A673 (cell line): ENCODE measurements at regions not wholly inside any gene's neighbourhood (a gene's known extent, or its start where the extent isn't known, plus 50 kb on each side); places are given as distances from the start of the nearest gene placed in this dataset.

ENCODE experiments used
- CTCF ChIP-seq: fragments of 300-800, 200-600 bp; sonication (generic); conservative IDR thresholded peaks from 2 replicates; pipeline ENCODE4 v1.5.1; 2017; ENCODE audit warnings: low read depth, mild to moderate bottlenecking, antibody characterized with exemption, low read length, moderate library complexity, mixed read lengths
- EZH2 ChIP-seq: fragments of 200-600 bp; sonication (generic); IDR thresholded peaks from 2 replicates; pipeline ENCODE4 v1.6.1; 2017; ENCODE audit warnings: borderline replicate concordance, low read depth, mild to moderate bottlenecking, mixed read lengths, antibody characterized with exemption, low read length; ENCODE audit not compliant: poor library complexity, severe bottlenecking

DNA sequence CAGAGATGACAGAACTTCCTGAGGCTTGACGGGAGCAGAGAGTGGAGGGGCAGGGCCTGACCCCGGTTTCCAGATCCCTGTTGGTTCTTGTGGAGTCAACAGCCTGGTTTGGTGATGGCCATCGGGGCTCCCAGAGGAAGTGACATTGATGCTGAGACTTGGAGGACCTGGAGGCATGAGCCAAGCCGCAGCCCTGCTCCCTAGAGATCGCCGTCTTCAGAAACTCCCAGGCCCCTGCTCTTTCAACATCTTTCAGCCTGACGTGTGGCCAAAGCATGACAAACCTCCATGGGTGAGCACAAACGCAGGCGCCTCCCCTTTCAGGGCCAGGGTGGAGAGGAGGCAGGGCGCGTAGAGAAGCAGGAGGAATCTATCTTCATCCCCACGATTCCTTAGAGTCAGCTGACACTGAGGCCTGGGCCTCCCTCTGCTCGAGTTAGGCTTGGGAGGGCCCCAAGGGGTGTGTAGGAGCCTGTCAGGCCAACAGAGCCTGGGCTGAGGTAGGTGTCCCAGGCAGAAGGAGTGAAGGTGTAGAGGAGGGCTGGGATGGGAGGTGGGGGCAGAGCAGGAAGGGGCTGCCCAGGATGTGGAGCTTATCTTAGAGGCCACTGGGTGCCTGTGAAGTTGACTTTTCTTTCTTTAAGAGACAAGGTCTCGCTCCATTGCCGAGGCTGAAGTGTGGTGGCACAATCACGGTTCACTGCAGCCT is 56.1 kb upstream of the MED9 start:
- TF ChIP-seq EZH2 (no peak), CTCF (no peak)
